Retinal pigment epithelial cell (primary cell): ENCODE measurements at regions not wholly inside any gene's neighbourhood (a gene's known extent, or its start where the extent isn't known, plus 50 kb on each side); places are given as distances from the start of the nearest gene placed in this dataset.
A peak's percentile ranks its signal among the peaks of the same experiment; 100 is the strongest.

Experiments used
- DNase-seq: peaks from one replicate; pipeline ENCODE4 v3.0.0-alpha.2; 2010; ENCODE audit warnings: low read depth
- H3K4me3 ChIP-seq: 2 replicates; pipeline ENCODE4 v1.5.1; 2011; ENCODE audit warnings: mild to moderate bottlenecking, low read length, control low read depth, moderate library complexity
- TF ChIP-seq, protein P1 (sequence below): conservative IDR thresholded peaks from 2 replicates; pipeline ENCODE4 v1.5.1; 2011; ENCODE audit warnings: low read depth, low read length, control low read depth, inconsistent platforms

DNA sequence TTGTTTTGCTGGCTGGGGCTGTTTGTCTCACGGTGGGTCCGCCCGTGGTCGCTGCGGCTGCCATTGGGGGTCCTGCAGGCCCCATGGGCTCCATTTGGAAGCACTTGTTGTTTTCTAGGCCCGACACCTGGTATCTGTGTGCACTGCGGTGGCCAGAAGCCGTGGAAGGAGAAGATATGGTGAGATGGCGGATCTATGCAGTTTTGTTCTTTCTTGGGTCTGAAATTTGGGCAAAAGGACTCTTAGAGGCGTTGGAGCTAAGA is 109.5 kb upstream of the SHH start:
- TF ChIP-seq, protein P1, sequence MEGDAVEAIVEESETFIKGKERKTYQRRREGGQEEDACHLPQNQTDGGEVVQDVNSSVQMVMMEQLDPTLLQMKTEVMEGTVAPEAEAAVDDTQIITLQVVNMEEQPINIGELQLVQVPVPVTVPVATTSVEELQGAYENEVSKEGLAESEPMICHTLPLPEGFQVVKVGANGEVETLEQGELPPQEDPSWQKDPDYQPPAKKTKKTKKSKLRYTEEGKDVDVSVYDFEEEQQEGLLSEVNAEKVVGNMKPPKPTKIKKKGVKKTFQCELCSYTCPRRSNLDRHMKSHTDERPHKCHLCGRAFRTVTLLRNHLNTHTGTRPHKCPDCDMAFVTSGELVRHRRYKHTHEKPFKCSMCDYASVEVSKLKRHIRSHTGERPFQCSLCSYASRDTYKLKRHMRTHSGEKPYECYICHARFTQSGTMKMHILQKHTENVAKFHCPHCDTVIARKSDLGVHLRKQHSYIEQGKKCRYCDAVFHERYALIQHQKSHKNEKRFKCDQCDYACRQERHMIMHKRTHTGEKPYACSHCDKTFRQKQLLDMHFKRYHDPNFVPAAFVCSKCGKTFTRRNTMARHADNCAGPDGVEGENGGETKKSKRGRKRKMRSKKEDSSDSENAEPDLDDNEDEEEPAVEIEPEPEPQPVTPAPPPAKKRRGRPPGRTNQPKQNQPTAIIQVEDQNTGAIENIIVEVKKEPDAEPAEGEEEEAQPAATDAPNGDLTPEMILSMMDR = no peak
- H3K4me3 ChIP-seq = no peak overlapping the region
- DNase-seq = no peak

DNA sequence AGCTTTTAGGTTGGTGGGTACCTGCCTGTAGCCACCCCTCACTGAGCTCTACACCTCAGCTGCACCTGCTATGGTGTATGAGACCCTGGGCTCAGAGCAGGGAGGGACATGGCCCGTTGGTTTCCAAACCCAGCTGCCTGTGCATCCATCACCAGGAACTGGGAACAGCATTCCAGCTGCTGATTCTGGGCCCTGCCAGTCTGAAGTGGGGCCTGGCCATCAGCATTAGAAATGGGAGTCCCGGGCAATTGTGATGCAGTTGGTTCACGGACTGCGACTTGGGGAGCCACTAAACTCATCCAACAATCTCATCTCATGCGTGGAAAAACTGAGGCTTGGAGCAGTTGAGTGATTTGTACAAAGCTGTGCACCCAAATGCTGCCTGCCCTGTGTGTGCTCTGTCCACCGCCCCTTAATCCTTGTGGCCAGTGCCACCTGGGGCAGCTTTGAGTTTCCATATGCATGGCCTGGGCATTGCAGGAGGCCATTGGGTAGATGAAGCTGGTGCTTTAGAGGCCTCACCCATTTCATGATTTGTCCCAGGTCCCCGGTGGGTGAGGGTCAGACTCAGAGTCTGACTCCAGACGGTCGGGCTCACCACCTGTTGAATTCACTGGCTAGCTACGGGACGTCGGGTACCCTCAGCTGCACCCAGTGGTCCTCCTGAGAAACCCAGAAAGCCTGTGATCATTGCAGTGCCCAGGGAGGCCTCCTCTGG is 109.0 kb upstream of the SHH start:
- TF ChIP-seq, protein P1 = no peak
- DNase-seq = no peak
- H3K4me3 ChIP-seq = no peak overlapping the region

- no peak overlapping the region for H3K4me3 ChIP-seq
- TF ChIP-seq, protein P1 = no peak
- no peak for DNase-seq
Measured at GRCh38 chr7:155920068-155920461, 107.8 kb upstream of the SHH start.

DNA sequence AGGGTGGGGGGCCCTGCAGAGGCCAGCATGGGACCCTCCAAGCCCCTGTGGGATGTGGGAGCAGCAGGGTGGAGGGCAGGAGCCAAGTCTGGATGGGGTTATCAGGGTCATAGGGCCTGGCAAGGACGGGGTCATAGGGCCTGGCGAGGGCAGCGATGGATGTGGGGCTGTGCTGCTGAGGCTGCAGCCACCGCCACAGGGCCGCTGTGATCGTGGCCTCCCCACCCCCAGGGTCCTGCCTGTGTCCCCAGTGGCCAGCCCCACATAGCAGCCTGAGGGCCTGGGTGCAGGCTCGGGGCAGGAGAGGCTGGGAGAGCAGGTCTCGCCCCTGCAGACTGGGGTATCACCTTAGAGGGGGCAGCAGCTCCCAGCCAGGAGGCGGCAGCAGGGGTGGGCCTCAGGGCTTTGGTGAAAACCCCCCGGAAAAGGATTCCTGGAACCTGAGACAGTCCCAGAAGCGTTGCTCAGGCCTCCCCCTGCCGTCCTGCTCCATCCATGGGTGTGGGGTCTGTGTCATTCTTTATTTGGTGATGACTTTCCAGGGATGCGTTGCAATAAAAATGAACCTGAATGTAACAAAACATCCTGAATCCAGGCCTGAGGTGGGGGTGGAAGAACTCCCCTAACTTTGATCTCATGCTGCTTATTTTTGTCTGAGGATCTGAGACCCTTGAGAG is 107.3 kb upstream of the SHH start:
- TF ChIP-seq, protein P1 = no peak
- no peak for DNase-seq
- no peak overlapping the region for H3K4me3 ChIP-seq

- peak; percentile 91 for DNase-seq
- TF ChIP-seq, protein P1 = no peak
- no peak overlapping the region for H3K4me3 ChIP-seq
Measured at GRCh38 chr7:155918720-155919390, 106.6 kb upstream of the SHH start.

- DNase-seq = peak; percentile 52
- TF ChIP-seq, protein P1 = no peak
- H3K4me3 ChIP-seq = no peak overlapping the region
Measured at GRCh38 chr7:155917836-155918430, 105.7 kb upstream of the SHH start.
